Nephron (organoid): ENCODE measurements at regions not wholly inside any gene's neighbourhood (a gene's known extent, or its start where the extent isn't known, plus 50 kb on each side); places are given as distances from the start of the nearest gene placed in this dataset.

Experiments
- H3K27ac Mint-ChIP-seq, 3 experiments: 2 replicates each; pipeline ENCODE4 v1.8.0; 2020; ENCODE audit warnings: mixed read lengths in 3 of 3, mild to moderate bottlenecking in 2 of 3, moderate library complexity in 1 of 3
- H3K27me3 Mint-ChIP-seq: 2 replicates; pipeline ENCODE4 v1.8.0; 2021; ENCODE audit warnings: low read depth, mild to moderate bottlenecking, moderate library complexity, mixed read lengths
- H3K36me3 Mint-ChIP-seq: 2 replicates; pipeline ENCODE4 v1.8.0; 2020; ENCODE audit warnings: low read depth, mixed read lengths
- H3K4me1 Mint-ChIP-seq: 2 replicates; pipeline ENCODE4 v1.8.0; 2020; ENCODE audit warnings: mixed read lengths
- H3K4me3 Mint-ChIP-seq, 3 experiments: 2 replicates each; pipeline ENCODE4 v1.8.0; 2020; ENCODE audit warnings: mild to moderate bottlenecking in 3 of 3, mixed read lengths in 3 of 3, moderate library complexity in 2 of 3
- H3K9me3 Mint-ChIP-seq: 2 replicates; pipeline ENCODE4 v1.8.0; 2020; ENCODE audit warnings: mixed read lengths
- TF ChIP-seq, protein P1 (sequence below), 3 experiments: fragments of 200-600 bp; sonication (generic); IDR thresholded peaks; one replicate each; pipeline ENCODE4 v1.5.0; 2021; ENCODE audit warnings: antibody characterized with exemption in 3 of 3; ENCODE audit not compliant: unreplicated experiment in 3 of 3

DNA sequence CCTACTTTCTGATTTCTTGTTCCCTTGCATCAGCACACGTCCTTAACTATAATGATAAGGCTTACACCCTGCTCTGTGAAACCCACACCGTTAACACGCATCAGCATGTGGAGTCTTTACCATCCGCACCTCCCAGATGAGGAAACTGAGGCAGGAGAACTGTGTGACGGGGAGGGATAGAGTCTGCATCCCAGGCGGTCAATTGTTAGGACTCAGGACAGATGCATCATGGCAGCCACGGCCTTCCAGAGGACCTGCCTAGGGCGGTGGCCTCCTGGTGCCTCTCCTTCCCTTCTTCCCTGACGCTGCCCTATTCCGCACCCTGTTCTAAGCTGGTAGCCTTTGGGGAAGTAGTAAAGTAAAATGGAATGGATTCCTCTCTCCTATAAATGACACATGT lies 326.0 kb downstream of the TEX29 start:
- Mint-ChIP-seq H3K27ac (no peak overlapping the region), H3K9me3 (no peaks in the 10 kb centered on the region), H3K27me3 (peaks cover 40% of the 10 kb centered on the region), H3K4me1 (no peaks in the 10 kb centered on the region), H3K4me3 (no peak overlapping the region), H3K36me3 (no peaks in the 10 kb centered on the region)
- TF ChIP-seq, protein P1, sequence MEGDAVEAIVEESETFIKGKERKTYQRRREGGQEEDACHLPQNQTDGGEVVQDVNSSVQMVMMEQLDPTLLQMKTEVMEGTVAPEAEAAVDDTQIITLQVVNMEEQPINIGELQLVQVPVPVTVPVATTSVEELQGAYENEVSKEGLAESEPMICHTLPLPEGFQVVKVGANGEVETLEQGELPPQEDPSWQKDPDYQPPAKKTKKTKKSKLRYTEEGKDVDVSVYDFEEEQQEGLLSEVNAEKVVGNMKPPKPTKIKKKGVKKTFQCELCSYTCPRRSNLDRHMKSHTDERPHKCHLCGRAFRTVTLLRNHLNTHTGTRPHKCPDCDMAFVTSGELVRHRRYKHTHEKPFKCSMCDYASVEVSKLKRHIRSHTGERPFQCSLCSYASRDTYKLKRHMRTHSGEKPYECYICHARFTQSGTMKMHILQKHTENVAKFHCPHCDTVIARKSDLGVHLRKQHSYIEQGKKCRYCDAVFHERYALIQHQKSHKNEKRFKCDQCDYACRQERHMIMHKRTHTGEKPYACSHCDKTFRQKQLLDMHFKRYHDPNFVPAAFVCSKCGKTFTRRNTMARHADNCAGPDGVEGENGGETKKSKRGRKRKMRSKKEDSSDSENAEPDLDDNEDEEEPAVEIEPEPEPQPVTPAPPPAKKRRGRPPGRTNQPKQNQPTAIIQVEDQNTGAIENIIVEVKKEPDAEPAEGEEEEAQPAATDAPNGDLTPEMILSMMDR (IDR thresholded peaks at IDR 0.05; ENCODE audit: unreplicated experiment in 3 of 3): no peak

DNA sequence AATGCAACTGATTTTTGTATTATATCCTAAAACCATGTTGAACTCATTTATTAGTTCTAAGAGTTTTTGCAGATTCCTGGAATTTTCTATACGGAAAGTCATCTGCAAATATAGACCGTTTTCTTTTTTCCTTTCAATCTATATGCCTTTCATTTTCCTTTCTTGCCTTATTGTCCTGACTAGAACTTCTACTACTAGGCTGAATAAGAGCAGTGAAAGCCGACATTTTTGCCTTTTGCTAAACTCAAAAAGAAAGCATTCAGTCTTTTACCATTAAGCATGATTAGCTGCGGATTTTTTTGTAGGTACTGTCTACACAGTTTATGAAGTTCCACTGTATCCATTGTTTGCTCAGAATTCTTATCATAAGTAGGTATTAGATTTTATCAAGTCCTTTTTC lies 328.4 kb downstream of the TEX29 start:
- TF ChIP-seq, protein P1 (IDR thresholded peaks at IDR 0.05; ENCODE audit: unreplicated experiment in 3 of 3): no peak
- Mint-ChIP-seq H3K27ac (no peak overlapping the region), H3K4me3 (no peak overlapping the region), H3K9me3 (no peaks in the 10 kb centered on the region), H3K4me1 (no peaks in the 10 kb centered on the region), H3K36me3 (no peaks in the 10 kb centered on the region), H3K27me3 (peaks cover 50% of the 10 kb centered on the region)

DNA sequence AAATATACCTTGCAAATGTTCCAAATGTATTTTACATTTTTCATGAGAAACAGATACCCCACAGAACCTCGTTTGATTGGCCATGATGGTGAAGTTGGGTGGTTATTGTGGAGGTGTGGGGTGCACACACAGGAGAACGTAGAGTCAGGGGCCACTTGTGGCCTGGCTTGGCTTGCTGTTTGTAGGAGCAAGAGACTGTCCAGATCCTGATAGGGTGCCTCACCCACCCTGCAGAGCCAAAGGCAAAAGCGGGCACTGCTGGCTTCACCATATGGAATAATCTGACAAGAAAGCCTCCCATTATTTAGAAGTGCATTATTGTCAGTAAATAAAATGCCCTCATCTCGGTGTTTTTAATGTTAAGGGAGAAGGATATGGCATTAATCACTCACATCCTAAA lies 330.2 kb downstream of the TEX29 start:
- Mint-ChIP-seq H3K4me1 (no peaks in the 10 kb centered on the region), H3K4me3 (no peak overlapping the region), H3K27me3 (peaks cover 62% of the 10 kb centered on the region), H3K36me3 (no peaks in the 10 kb centered on the region), H3K27ac (no peak overlapping the region), H3K9me3 (no peaks in the 10 kb centered on the region)
- TF ChIP-seq, protein P1 (IDR thresholded peaks at IDR 0.05; ENCODE audit: unreplicated experiment in 3 of 3): no peak

DNA sequence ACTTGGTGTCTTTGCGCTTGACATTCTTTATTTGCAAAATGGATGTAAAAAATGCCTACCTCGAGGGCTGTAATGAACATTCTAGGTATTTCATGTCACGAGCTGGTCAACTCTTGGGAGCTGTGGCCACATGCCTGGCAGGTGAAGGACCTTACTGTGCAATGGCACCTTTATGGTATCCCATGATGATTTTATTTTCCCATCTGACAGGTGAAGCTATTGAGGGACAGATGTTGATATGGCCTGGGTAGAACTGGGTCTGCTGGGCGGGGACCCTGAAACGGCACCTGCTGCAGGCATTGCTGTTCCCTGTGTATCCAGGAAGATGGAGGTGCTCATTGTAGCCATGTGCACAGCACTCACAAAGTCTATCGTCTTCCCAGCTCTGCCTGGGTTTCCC lies 332.2 kb downstream of the TEX29 start:
- TF ChIP-seq, protein P1 (IDR thresholded peaks at IDR 0.05; ENCODE audit: unreplicated experiment in 3 of 3): no peak
- no peaks in the 10 kb centered on the region for H3K4me1 Mint-ChIP-seq
- no peak overlapping the region for H3K4me3 Mint-ChIP-seq

DNA sequence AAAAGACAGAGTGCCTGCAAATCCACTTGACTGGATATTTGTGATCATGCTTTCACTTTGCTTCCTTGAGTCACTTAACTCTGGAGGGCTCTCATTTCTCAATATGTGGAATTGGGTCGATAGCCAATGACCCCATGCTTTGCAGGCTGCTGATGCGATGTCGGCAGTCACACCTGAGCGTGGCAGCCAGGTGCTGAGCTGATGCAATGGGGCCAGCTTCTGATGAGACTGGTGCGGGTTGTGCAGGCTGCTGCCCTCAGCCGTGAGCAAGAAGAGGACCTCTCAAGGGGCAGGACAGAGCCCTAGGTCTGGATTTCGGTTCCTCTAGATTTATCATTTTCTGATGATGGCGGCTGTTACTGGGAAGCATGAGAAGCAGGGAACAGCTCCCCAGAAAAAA lies 334.1 kb downstream of the TEX29 start:
- peaks cover 15% of the 10 kb centered on the region for H3K4me1 Mint-ChIP-seq
- TF ChIP-seq, protein P1 (IDR thresholded peaks at IDR 0.05; ENCODE audit: unreplicated experiment in 3 of 3): no peak
- H3K27me3 Mint-ChIP-seq: peaks cover 62% of the 10 kb centered on the region
- H3K27ac Mint-ChIP-seq: no peak overlapping the region
- no peaks in the 10 kb centered on the region for H3K9me3 Mint-ChIP-seq
- no peaks in the 10 kb centered on the region for H3K36me3 Mint-ChIP-seq
- H3K4me3 Mint-ChIP-seq: no peak overlapping the region

More for the DNA sequence above, 332.2 kb downstream of the TEX29 start:
- no peaks in the 10 kb centered on the region for H3K9me3 Mint-ChIP-seq
- no peak overlapping the region for H3K27ac Mint-ChIP-seq
- peaks cover 57% of the 10 kb centered on the region for H3K27me3 Mint-ChIP-seq
- H3K36me3 Mint-ChIP-seq: no peaks in the 10 kb centered on the region

DNA sequence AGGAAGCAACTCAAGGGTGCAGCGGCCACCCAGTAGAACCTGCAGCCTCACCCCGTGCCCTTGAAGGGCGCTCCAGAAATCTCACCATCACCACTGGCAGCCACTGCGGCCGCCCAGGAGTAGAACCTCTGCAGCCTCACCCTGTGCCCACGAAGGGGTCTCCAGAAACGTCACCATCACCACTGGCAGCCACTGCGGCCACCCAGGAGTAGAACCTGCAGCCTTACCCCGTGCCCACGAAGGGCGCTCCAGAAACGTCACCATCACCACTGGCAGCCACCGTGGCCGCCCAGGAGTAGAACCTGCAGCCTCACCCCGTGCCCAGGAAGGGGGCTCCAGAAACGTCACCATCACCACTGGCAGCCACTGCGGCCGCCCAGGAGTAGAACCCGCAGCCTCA lies 336.0 kb downstream of the TEX29 start:
- Mint-ChIP-seq H3K27ac (no peak overlapping the region), H3K4me1 (peaks cover 19% of the 10 kb centered on the region), H3K36me3 (no peaks in the 10 kb centered on the region), H3K9me3 (no peaks in the 10 kb centered on the region), H3K4me3 (no peak overlapping the region), H3K27me3 (peaks cover 45% of the 10 kb centered on the region)
- TF ChIP-seq, protein P1 (IDR thresholded peaks at IDR 0.05; ENCODE audit: unreplicated experiment in 3 of 3): no peak
